ENCODE measurements at regions not wholly inside any gene's neighbourhood (a gene's known extent, or its start where the extent isn't known, plus 50 kb on each side); places are given as distances from the start of the nearest gene placed in this dataset.
"Not testable (repeated sequence)": the region's sequence is repeated elsewhere in the genome, so short reads cannot be mapped to it uniquely, and the experiment has no call there.

GRCh38 chr3:125767641-125768040, 172.3 kb upstream of the OSBPL11 start:
- H3K9me3 ChIP-seq (ENCODE audit: low read length), result no peaks in the 10 kb centered on the region
- H3K79me2 ChIP-seq (ENCODE audit: low read length), result no peaks in the 10 kb centered on the region
- no peak overlapping the region for H3K9ac ChIP-seq (ENCODE audit: low read length)
- H3K4me3 ChIP-seq (ENCODE audit: low read length), result no peak overlapping the region
- H3K4me1 ChIP-seq (ENCODE audit: low read length), result peaks cover 3% of the 10 kb centered on the region; the same call in 1 of the 2 replicates
- DNase-seq, result no peak
- no peaks in the 10 kb centered on the region for H3K9me2 ChIP-seq (replicated peaks; ENCODE audit: insufficient read depth, low read length)
- no peaks in the 10 kb centered on the region for H4K20me1 ChIP-seq (ENCODE audit: insufficient read depth, low read depth, low read length)
- no peaks in the 10 kb centered on the region for H3K27me3 ChIP-seq (ENCODE audit: low read length)
- no peak overlapping the region for H3K4me2 ChIP-seq (ENCODE audit: low read depth, low read length, poor library complexity, severe bottlenecking)
- no peaks in the 10 kb centered on the region for H3K36me3 ChIP-seq (ENCODE audit: insufficient read depth, low read length)
- H2AFZ ChIP-seq (ENCODE audit: low read length), result no peak overlapping the region
- no peak overlapping the region for H3K27ac ChIP-seq (ENCODE audit: low read length)

- H2AFZ ChIP-seq (ENCODE audit: low read length); H3K9me2 ChIP-seq (replicated peaks; ENCODE audit: insufficient read depth, low read length); H3K9ac ChIP-seq (ENCODE audit: low read length); H4K20me1 ChIP-seq (ENCODE audit: insufficient read depth, low read depth, low read length); DNase-seq; H3K27ac ChIP-seq (ENCODE audit: low read length); H3K4me1 ChIP-seq (ENCODE audit: low read length); H3K4me2 ChIP-seq (ENCODE audit: low read depth, low read length, poor library complexity, severe bottlenecking); H3K27me3 ChIP-seq (ENCODE audit: low read length); H3K79me2 ChIP-seq (ENCODE audit: low read length); H3K4me3 ChIP-seq (ENCODE audit: low read length); H3K36me3 ChIP-seq (ENCODE audit: insufficient read depth, low read length); H3K9me3 ChIP-seq (ENCODE audit: low read length): not testable (repeated sequence)
Measured at GRCh38 chr3:125768821-125769220, 173.5 kb upstream of the OSBPL11 start.

GRCh38 chr3:125771506-125771905, 176.2 kb upstream of the OSBPL11 start:
- not testable (repeated sequence) for DNase-seq; H4K20me1 ChIP-seq (ENCODE audit: insufficient read depth, low read depth, low read length); H3K27me3 ChIP-seq (ENCODE audit: low read length); H3K27ac ChIP-seq (ENCODE audit: low read length); H3K4me1 ChIP-seq (ENCODE audit: low read length); H3K9me2 ChIP-seq (replicated peaks; ENCODE audit: insufficient read depth, low read length); H3K4me3 ChIP-seq (ENCODE audit: low read length); H3K4me2 ChIP-seq (ENCODE audit: low read depth, low read length, poor library complexity, severe bottlenecking); H3K79me2 ChIP-seq (ENCODE audit: low read length); H3K9me3 ChIP-seq (ENCODE audit: low read length); H2AFZ ChIP-seq (ENCODE audit: low read length); H3K9ac ChIP-seq (ENCODE audit: low read length); H3K36me3 ChIP-seq (ENCODE audit: insufficient read depth, low read length)

DNA sequence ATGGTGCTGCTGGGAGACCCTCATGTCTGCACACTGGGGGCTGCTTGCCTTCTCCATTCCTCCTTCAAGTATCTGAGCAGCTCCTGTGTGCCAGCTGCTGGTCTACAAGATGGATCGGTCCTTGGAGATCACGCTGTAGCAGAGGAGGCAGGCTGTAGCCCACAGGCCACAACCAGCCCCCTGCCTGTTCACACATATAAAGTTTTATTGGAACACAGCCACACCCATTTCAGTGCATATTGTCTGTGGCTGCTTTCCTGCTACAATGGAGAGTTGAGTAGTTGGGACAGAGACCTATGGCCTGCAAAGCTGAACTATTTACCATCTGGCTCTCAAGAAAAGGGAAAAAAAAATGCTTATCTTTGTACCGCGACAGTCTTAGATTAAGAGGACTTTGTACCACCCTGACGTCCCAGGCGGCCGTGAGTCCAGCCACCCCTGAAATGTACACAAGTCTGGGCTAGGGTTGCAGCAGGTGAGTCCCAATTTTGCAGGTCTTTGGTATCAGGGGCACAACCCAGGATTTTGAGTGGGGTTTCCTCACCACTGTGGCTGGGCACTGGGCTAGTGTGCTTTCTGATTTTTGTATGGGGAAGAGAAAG, 179.2 kb upstream of the OSBPL11 start:
- H3K9me3 ChIP-seq (ENCODE audit: low read length); H4K20me1 ChIP-seq (ENCODE audit: insufficient read depth, low read depth, low read length); H3K4me2 ChIP-seq (ENCODE audit: low read depth, low read length, poor library complexity, severe bottlenecking); H3K9ac ChIP-seq (ENCODE audit: low read length); H3K79me2 ChIP-seq (ENCODE audit: low read length); H3K4me3 ChIP-seq (ENCODE audit: low read length); H3K9me2 ChIP-seq (replicated peaks; ENCODE audit: insufficient read depth, low read length); H3K27ac ChIP-seq (ENCODE audit: low read length); H2AFZ ChIP-seq (ENCODE audit: low read length); DNase-seq; H3K27me3 ChIP-seq (ENCODE audit: low read length); H3K36me3 ChIP-seq (ENCODE audit: insufficient read depth, low read length); H3K4me1 ChIP-seq (ENCODE audit: low read length): not testable (repeated sequence)

GRCh38 chr3:125775106-125775505, 179.8 kb upstream of the OSBPL11 start:
- H3K4me3 ChIP-seq (ENCODE audit: low read length); H3K9me2 ChIP-seq (replicated peaks; ENCODE audit: insufficient read depth, low read length); H3K9me3 ChIP-seq (ENCODE audit: low read length); H3K36me3 ChIP-seq (ENCODE audit: insufficient read depth, low read length); H4K20me1 ChIP-seq (ENCODE audit: insufficient read depth, low read depth, low read length); H3K4me2 ChIP-seq (ENCODE audit: low read depth, low read length, poor library complexity, severe bottlenecking); H3K27me3 ChIP-seq (ENCODE audit: low read length); H3K79me2 ChIP-seq (ENCODE audit: low read length); DNase-seq; H2AFZ ChIP-seq (ENCODE audit: low read length); H3K4me1 ChIP-seq (ENCODE audit: low read length); H3K27ac ChIP-seq (ENCODE audit: low read length); H3K9ac ChIP-seq (ENCODE audit: low read length): not testable (repeated sequence)

DNA sequence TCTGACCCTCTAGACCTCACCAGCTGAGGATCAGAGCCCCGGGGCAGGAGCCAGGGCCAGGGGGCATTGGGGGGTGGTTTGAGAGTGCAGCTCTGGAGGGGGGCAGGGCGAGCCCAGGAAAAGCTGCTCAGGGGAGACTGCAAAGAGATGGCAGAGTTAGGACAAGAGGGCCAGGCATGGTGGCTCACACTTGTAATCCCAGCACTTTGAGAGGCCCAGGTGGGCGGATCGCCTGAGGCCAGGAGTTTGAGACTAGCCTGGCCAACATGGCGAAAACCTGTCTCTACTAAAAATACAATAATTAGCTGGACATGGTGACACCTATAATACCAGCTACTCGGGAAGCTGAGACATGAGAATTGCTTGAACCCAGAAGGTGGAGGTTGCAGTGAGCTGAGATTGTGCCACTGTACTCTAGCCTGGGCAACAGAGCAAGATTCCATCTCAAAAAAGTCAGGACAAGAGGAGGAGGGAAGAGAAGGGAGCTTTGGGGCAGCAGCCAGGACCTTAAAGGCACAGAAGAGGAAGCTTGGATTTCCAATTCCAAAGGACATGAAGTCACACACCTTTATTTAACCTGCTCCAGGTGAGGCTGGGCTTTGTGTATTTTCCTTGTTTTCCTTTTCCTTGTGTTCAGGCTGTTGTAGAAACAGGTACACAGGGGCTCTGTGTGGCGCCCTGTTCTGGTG, 180.5 kb upstream of the OSBPL11 start:
- not testable (repeated sequence) for H3K9ac ChIP-seq (ENCODE audit: low read length); H3K9me2 ChIP-seq (replicated peaks; ENCODE audit: insufficient read depth, low read length); H3K4me1 ChIP-seq (ENCODE audit: low read length); H3K4me3 ChIP-seq (ENCODE audit: low read length); H3K36me3 ChIP-seq (ENCODE audit: insufficient read depth, low read length); H3K79me2 ChIP-seq (ENCODE audit: low read length); H3K9me3 ChIP-seq (ENCODE audit: low read length); H3K27me3 ChIP-seq (ENCODE audit: low read length); H3K27ac ChIP-seq (ENCODE audit: low read length); DNase-seq; H3K4me2 ChIP-seq (ENCODE audit: low read depth, low read length, poor library complexity, severe bottlenecking); H4K20me1 ChIP-seq (ENCODE audit: insufficient read depth, low read depth, low read length); H2AFZ ChIP-seq (ENCODE audit: low read length)

DNA sequence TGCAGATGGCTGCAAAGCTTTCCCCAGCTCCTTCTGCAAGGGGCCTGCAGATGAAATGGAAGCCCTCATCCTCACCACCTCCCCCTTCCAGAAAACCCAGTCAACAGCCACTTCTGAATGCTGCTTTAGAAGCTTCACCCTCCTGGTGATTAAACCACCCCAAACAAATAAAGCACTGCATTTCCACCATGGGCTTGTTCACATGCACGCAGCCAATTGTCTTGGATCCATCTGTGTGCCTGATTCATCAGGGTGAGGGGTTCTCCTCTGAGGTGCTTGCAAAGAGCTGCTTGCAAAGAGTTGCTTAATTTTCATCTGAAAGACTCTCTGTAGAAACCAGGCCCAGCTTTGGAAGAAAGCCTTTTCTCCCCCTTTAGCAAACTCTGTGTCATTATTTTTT, 184.0 kb upstream of the OSBPL11 start:
- DNase-seq; H3K36me3 ChIP-seq (ENCODE audit: insufficient read depth, low read length); H3K9me2 ChIP-seq (replicated peaks; ENCODE audit: insufficient read depth, low read length); H3K4me2 ChIP-seq (ENCODE audit: low read depth, low read length, poor library complexity, severe bottlenecking); H3K27me3 ChIP-seq (ENCODE audit: low read length); H4K20me1 ChIP-seq (ENCODE audit: insufficient read depth, low read depth, low read length); H3K4me1 ChIP-seq (ENCODE audit: low read length); H3K4me3 ChIP-seq (ENCODE audit: low read length); H3K79me2 ChIP-seq (ENCODE audit: low read length); H3K9me3 ChIP-seq (ENCODE audit: low read length); H3K9ac ChIP-seq (ENCODE audit: low read length); H3K27ac ChIP-seq (ENCODE audit: low read length); H2AFZ ChIP-seq (ENCODE audit: low read length): not testable (repeated sequence)

DNA sequence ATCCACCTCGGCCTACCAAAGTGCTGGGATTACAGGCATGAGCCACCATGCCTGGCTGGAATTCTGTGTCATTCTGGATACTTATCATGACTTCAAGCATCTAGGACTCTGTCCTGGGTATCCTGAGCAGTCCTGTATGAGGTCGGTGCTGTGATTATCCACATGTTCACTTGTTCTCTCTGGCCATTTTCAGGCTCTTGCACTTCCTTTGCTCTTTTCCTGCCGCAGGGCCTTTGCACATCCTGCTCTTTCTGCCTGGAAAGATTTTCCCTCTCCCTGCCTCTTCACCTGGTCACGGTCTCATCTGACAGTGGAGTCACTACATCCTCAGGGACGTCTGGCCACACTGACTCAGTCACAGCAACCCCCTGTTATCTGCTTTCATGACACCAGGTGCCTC, 184.6 kb upstream of the OSBPL11 start:
- H3K4me2 ChIP-seq (ENCODE audit: low read depth, low read length, poor library complexity, severe bottlenecking); H3K27me3 ChIP-seq (ENCODE audit: low read length): not testable (repeated sequence)

More for the DNA sequence above, 184.6 kb upstream of the OSBPL11 start:
- H3K9me3 ChIP-seq (ENCODE audit: low read length); H3K4me1 ChIP-seq (ENCODE audit: low read length); H3K9me2 ChIP-seq (replicated peaks; ENCODE audit: insufficient read depth, low read length); H4K20me1 ChIP-seq (ENCODE audit: insufficient read depth, low read depth, low read length); H3K4me3 ChIP-seq (ENCODE audit: low read length); H3K27ac ChIP-seq (ENCODE audit: low read length); DNase-seq; H3K36me3 ChIP-seq (ENCODE audit: insufficient read depth, low read length); H3K79me2 ChIP-seq (ENCODE audit: low read length); H2AFZ ChIP-seq (ENCODE audit: low read length); H3K9ac ChIP-seq (ENCODE audit: low read length): not testable (repeated sequence)

Measured in Karpas-422 (cell line).